Amygdala (tissue), 56 donors: ENCODE measurements at regions not wholly inside any gene's neighbourhood (a gene's known extent, or its start where the extent isn't known, plus 50 kb on each side); places are given as distances from the start of the nearest gene placed in this dataset.

ENCODE experiments used
- DNase-seq, 56 donors: peaks; one replicate each; lab custom pipeline; 2025; lab: John Stamatoyannopoulos, UW

GRCh38 chr2:195500879-195501278 is 156.1 kb upstream of the SLC39A10 start:
- DNase-seq = no peak

GRCh38 chr2:195498839-195499490 is 158.1 kb upstream of the SLC39A10 start:
- DNase-seq = no peak

DNA sequence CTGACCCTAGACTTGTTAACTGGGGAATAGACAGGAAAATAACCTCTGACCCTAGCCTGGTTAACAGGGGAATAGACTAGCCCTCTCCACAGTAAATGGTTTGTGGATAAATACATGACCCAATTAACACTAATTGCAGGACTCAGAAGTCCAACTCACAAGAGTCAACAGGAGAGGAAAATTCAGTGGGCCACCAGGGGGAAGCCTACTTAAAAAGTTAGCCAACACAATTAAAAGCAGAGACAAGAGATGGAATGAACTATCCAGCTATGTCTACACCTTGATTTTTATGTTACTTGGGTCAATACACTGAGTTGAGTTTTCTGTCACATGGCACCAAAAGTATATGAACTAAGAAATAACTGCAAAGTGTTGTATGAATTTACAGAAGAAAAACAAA is 158.8 kb upstream of the SLC39A10 start:
- peak in 1 of 56 donors; percentile 27 for DNase-seq

GRCh38 chr2:195496991-195497390 is 160.0 kb upstream of the SLC39A10 start:
- no peak for DNase-seq

GRCh38 chr2:195495966-195496365 is 161.1 kb upstream of the SLC39A10 start:
- no peak for DNase-seq

- DNase-seq = no peak
Observed at GRCh38 chr2:195495351-195495750, 161.7 kb upstream of the SLC39A10 start.

DNA sequence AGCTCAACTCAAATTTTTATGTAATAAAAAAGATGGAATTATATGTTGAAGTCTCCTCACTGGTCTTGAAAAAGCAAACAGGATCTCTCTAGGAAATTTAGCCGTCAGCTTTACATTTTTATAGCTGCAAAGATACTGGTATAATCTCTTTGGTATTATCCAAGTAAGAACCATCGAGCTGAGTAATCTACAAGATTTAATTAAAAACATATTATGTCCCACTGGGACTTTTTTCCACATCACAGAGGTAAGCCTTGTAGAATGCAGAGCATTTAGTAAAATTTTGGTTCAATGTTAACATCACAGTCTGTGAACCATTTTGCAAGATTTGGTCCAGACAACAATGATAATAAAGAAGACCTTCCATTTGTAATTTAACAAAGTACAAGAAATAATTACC is 162.6 kb upstream of the SLC39A10 start:
- no peak for DNase-seq

DNA sequence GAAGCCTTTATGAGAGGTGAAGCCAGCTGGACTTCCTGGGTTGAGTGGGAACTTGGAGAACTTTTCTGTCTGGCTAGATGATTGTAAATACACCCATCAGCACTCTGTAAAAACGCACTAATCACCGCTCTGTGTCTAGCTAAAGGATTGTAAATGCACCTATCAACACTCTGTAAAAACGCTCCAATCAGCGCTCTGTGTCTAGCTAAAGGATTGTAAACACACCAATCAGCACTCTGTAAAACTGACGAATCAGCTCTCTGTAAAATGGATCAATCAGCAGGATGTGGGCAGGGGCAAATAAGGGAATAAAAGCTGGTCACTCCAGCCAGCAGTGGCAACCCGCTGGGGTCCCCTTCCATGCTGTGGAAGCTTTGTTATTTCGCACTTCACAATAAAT is 163.6 kb upstream of the SLC39A10 start:
- no peak for DNase-seq

DNA sequence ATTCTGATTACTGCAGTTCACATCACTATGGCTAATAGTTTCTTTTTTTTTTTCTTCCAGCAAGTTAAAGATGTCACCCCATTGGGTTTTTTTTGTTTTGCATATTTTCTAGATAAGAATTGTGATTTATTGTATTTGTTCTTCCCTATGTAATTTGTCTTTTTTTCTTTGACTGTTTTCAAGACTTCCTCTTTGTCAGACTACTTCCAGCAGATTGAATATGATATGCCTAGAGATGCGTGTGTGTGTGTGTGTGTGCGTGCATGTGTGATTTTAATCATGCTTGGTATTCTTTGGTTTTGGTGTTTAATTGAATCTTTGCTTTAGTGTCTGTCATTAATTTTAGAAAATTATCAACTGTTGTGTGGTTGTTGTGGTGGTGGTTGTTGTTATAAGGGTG is 166.7 kb upstream of the SLC39A10 start:
- no peak for DNase-seq

- no peak for DNase-seq
Observed at GRCh38 chr2:195489101-195489500, 167.9 kb upstream of the SLC39A10 start.

- no peak for DNase-seq
Observed at GRCh38 chr2:195488567-195488966, 168.5 kb upstream of the SLC39A10 start.

DNA sequence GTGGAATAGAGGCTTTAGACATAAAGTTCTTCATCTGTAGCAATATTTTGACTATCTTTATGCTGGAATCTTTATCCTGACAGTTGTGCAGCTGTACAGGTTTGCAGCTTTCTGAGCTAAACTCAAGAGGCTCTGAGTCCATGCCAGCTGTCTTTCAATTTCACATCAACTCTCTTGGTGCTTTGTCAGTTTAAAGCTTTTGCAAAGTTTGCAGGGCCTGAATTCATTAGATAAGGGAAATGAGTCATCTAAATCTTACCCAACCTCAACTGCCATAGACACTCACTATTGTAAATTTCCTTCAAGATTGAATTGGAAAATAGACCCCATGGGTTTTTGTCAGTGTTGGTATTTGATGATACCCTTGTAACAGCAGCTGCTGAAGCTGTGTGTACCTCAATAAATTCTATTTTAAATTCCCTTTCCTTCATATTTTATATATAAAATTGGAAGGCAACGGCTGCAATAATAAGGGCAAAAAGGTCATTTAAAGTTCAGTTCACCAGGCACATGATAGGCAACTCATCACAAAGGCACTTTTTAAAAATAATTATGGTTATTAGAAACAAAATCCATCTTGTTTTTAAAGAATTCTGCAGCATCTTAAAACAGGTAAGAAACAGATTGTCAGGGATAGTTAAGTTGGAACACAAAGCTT is 169.9 kb upstream of the SLC39A10 start:
- DNase-seq = no peak

DNA sequence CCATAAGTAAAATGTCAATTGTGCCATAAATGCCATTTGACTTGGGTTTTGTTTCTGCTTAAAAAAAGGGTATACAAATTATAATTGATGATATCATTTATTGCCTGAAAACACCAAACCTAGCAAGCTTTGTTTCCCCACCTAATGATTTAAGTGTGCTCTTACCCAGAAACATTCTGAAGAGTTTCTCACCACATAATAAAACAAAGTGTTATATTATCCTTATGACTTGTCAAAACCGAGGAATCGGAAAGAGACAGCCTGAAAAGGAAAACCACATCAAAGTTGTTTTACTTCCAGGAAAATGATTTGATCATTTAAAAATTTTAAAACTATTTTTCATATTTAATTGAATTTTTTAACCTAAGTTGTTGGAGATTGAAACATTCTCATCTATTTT is 170.5 kb upstream of the SLC39A10 start:
- DNase-seq = no peak

DNA sequence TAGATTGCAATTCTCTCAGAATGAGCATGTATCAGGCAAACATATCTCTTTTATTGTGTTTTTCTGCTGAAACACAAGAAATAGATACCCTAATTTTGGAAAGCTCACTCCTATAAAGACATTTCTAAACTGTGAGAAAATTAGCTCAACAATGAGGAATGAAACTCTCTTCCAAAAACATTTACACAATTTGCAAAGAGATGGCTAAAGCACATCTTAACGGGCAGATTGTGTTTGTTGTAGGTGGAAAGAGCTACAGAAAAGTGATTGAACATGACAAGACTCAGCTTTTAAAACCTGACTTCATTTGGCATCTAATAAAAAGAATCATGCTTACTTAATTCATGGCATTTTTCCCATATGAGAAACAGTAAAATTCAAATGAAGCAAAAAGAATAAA is 175.0 kb upstream of the SLC39A10 start:
- DNase-seq = no peak

- no peak for DNase-seq
Observed at GRCh38 chr2:195480121-195480520, 176.9 kb upstream of the SLC39A10 start.

DNA sequence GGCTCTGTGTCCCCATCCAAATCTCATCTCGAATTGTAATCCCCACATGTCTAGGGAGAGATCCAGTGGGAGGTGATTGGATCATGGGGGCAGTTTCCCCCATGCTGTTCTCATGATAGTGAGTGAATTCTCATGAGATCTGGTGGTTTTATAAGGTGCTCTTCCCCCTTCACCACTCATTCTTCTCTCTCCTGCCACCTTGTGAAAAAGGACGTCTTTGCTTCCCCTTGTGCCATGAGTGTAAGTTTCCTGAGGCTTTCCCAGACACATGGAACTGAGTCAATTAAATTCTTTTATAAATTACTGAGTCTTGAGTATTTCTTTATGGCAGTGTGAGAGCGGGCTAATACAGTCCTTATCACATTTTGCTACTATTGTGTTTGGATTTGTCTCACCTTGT is 177.6 kb upstream of the SLC39A10 start:
- no peak for DNase-seq

DNA sequence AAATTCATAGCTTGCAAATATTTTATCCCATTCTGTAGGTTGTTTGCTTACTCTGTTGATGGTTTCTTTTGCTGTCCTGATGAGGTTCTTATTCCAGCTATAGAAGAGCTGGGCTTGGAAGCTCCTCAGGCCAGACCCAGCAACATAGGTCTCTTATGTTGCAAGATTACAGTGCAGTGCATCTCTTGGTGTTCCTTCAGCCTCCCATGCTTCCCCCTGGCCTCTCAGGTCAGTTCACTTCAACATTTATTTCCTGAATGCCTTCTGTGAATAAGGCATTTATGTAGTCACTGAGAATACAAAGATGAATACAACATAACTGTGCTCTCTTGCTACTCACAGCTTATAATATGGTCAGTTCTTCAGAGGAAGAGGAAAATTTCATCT is 179.0 kb upstream of the SLC39A10 start:
- no peak for DNase-seq

DNA sequence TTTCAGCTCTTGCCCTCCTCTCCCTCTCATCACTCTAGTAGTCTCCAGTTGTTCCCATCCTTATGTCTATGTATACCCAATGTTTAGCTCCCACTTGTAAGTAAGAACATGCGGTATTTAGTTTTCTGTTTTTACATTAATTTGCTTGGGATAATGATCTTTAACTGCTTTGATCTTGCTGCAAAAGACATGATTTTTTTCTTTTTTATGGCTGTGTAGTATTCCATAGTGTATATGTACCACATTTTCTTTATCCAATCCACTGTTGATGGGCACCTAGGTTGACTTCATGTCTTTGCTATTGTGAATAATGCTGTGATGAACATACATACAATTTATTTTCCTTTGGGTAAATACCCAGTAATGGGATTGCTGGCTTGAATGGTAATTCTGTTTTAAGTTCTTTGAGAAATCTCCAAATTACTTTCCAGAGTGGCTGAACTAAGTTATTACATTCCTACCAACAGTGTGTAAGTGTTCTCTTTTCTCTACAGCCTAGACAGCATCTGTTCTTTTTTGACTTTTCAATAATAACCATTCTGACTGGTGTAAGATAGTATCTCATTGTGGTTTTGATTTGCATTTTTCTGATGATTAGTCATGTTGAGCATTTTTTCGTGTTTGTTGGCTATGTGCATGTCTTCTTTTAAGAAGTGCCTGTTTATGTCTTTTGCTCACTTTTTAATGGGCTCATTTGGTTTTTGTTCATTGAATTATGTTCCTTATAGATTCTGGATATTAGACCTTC is 179.6 kb upstream of the SLC39A10 start:
- no peak for DNase-seq

DNA sequence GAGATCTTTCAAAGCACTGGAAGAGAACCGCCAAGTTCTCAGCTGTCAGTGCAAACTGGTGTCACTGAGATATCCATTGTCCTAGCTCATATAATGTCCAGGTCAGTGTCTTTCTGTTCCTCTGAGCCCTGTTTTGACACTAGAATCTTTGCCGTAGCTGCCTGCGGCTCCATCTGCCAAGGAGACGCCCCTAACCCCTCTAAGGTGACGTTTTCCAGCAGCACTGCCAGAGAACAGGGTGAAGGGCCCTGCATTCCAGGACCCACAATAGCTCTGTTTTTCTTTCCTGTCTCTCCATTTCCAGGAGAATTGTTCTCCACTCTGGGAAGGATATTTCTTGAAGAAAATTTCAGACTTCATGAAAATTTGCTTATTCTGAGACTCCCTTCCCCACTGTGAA is 181.7 kb upstream of the SLC39A10 start:
- DNase-seq = no peak

DNA sequence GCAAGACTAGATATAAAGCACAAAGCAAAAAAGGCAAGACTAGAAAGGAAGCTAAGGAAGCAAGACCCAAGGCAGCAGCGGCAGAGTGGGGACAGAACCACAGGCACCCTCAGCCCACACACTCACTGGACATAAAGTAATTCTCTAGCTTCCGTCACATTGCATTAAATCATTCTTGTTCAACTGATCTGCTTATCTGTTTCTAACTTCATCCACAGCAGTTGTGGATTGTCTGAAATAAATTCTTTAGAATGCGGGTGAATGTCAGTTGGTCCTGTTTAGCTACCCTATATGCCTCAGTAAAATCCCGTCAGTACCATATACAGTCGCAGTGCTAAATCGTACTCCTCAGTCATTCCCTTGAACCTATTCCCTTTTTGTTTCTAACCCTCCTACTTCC is 183.2 kb upstream of the SLC39A10 start:
- DNase-seq = no peak

- DNase-seq = no peak
Observed at GRCh38 chr2:195472501-195473234, 184.4 kb upstream of the SLC39A10 start.
